ENCODE measurements at regions not wholly inside any gene's neighbourhood (a gene's known extent, or its start where the extent isn't known, plus 50 kb on each side); places are given as distances from the start of the nearest gene placed in this dataset.
A peak's percentile ranks its signal among the peaks of the same experiment; 100 is the strongest.

- POLR2A ChIA-PET: no interaction called here
- CTCF ChIA-PET: no interaction called here
- no peaks in the 10 kb centered on the region for H3K36me3 ChIP-seq (ENCODE audit: control insufficient read depth in 2 of 2, insufficient read depth in 1 of 2, low read length in 2 of 2)
- H3K9me3 ChIP-seq (ENCODE audit: control insufficient read depth, insufficient read depth, low read depth, low read length): no peaks in the 10 kb centered on the region
- no peak overlapping the region for H3K4me3 ChIP-seq (ENCODE audit: low read depth, low read length)
- TF ChIP-seq ATF2 (tag by site-specific recombination; IDR thresholded peaks at IDR 0.05; ENCODE audit: low read depth) (peak; percentile 50), ZNF571 (tag by site-specific recombination; IDR thresholded peaks at IDR 0.05) (no peak), ZNF341 (tag by site-specific recombination; IDR thresholded peaks at IDR 0.05; ENCODE audit: low read depth) (no peak)
- H3K4me1 ChIP-seq (ENCODE audit: control insufficient read depth, insufficient read depth, low read length): no peaks in the 10 kb centered on the region
- no peak overlapping the region for H3K27ac ChIP-seq (ENCODE audit: extremely low read depth, low read depth, low read length)
Measured at GRCh38 chr20:40612837-40613236, 76.2 kb downstream of the MAFB start.

GRCh38 chr20:40612247-40612646 is 76.8 kb downstream of the MAFB start:
- no peak overlapping the region for H3K4me3 ChIP-seq (ENCODE audit: low read depth, low read length)

GRCh38 chr20:40610730-40611129 is 78.3 kb downstream of the MAFB start:
- no peak for TF ChIP-seq ZNF514 (tag by site-specific recombination; IDR thresholded peaks at IDR 0.05)
- Histone ChIP-seq H3K36me3 (ENCODE audit: control insufficient read depth in 2 of 2, insufficient read depth in 1 of 2, low read length in 2 of 2) (no peaks in the 10 kb centered on the region), H3K4me1 (ENCODE audit: control insufficient read depth, insufficient read depth, low read length) (no peaks in the 10 kb centered on the region), H3K27ac (ENCODE audit: extremely low read depth, low read depth, low read length) (no peak overlapping the region), H3K9me3 (ENCODE audit: control insufficient read depth, insufficient read depth, low read depth, low read length) (no peaks in the 10 kb centered on the region), H3K4me3 (ENCODE audit: low read depth, low read length) (no peak overlapping the region)
- CTCF ChIA-PET: no interaction called here
- POLR2A ChIA-PET: no interaction called here

More at GRCh38 chr20:40612247-40612646, 76.8 kb downstream of the MAFB start:
- H3K9me3 ChIP-seq (ENCODE audit: control insufficient read depth, insufficient read depth, low read depth, low read length): no peaks in the 10 kb centered on the region
- H3K36me3 ChIP-seq (ENCODE audit: control insufficient read depth in 2 of 2, insufficient read depth in 1 of 2, low read length in 2 of 2): no peaks in the 10 kb centered on the region
- H3K4me1 ChIP-seq (ENCODE audit: control insufficient read depth, insufficient read depth, low read length): no peaks in the 10 kb centered on the region
- POLR2A ChIA-PET: no interaction called here
- no peak overlapping the region for H3K27ac ChIP-seq (ENCODE audit: extremely low read depth, low read depth, low read length)
- CTCF ChIA-PET: no interaction called here
- TF ChIP-seq ZNF146 (tag by site-specific recombination; IDR thresholded peaks at IDR 0.05): no peak
- TF ChIP-seq ZNF701 (tag by site-specific recombination; IDR thresholded peaks at IDR 0.05): no peak
- no peak for TF ChIP-seq ZNF610 (tag by site-specific recombination; IDR thresholded peaks at IDR 0.05; ENCODE audit: borderline replicate concordance)
- TF ChIP-seq ZNF302 (tag by site-specific recombination; IDR thresholded peaks at IDR 0.05; ENCODE audit: low read depth): no peak
- no peak for TF ChIP-seq WT1 (tag by site-specific recombination; IDR thresholded peaks at IDR 0.05)
- no peak for TF ChIP-seq BCL6B (tag by site-specific recombination; IDR thresholded peaks at IDR 0.05)
- TF ChIP-seq ZSCAN23 (tag by site-specific recombination; IDR thresholded peaks at IDR 0.05): no peak
- TF ChIP-seq PRDM6 (tag by site-specific recombination; IDR thresholded peaks at IDR 0.05): no peak
- no peak for TF ChIP-seq ZNF433 (tag by site-specific recombination; IDR thresholded peaks at IDR 0.05; ENCODE audit: low read depth)
- no peak for TF ChIP-seq ZNF747 (tag by site-specific recombination; IDR thresholded peaks at IDR 0.05)
- TF ChIP-seq ZNF239 (tag by site-specific recombination; IDR thresholded peaks at IDR 0.05): no peak
- no peak for TF ChIP-seq MYNN (tag by site-specific recombination; IDR thresholded peaks at IDR 0.05; ENCODE audit: borderline replicate concordance)
- TF ChIP-seq ZNF776 (tag by site-specific recombination; IDR thresholded peaks at IDR 0.05; ENCODE audit: borderline replicate concordance): no peak
- no peak for TF ChIP-seq ZNF837 (tag by site-specific recombination; IDR thresholded peaks at IDR 0.05)
- TF ChIP-seq ATF2 (tag by site-specific recombination; IDR thresholded peaks at IDR 0.05; ENCODE audit: low read depth): no peak

All from HEK293 (cell line).